HFFc6 (cell line): ENCODE measurements at regions not wholly inside any gene's neighbourhood (a gene's known extent, or its start where the extent isn't known, plus 50 kb on each side); places are given as distances from the start of the nearest gene placed in this dataset.
A peak's percentile ranks its signal among the peaks of the same experiment; 100 is the strongest.

Source experiments
- DNase-seq: peaks from one replicate; pipeline ENCODE4 v3.0.0-alpha.2; 2018
- H3K27ac Mint-ChIP-seq: 2 replicates; pipeline ENCODE4 v1.8.0; 2020; ENCODE audit warnings: mild to moderate bottlenecking, mixed read lengths
- H3K27me3 Mint-ChIP-seq: 2 replicates; pipeline ENCODE4 v1.8.0; 2021; ENCODE audit warnings: mild to moderate bottlenecking, moderate library complexity, mixed read lengths; ENCODE audit not compliant: insufficient read depth
- H3K36me3 Mint-ChIP-seq: 2 replicates; pipeline ENCODE4 v1.8.0; 2021; ENCODE audit warnings: low read depth, mixed read lengths
- H3K4me1 Mint-ChIP-seq: 2 replicates; pipeline ENCODE4 v1.8.0; 2020; ENCODE audit warnings: low read depth, mixed read lengths
- H3K4me3 Mint-ChIP-seq: 2 replicates; pipeline ENCODE4 v1.8.0; 2020; ENCODE audit warnings: mild to moderate bottlenecking, moderate library complexity, mixed read lengths
- H3K9me3 Mint-ChIP-seq: 2 replicates; pipeline ENCODE4 v1.8.0; 2020; ENCODE audit warnings: mild to moderate bottlenecking, mixed read lengths
- CTCF ChIP-seq: fragments of 200-600 bp; sonication (generic); IDR thresholded peaks from 2 replicates; pipeline ENCODE4 v1.5.0; 2021; ENCODE audit warnings: antibody characterized with exemption, mild to moderate bottlenecking

DNA sequence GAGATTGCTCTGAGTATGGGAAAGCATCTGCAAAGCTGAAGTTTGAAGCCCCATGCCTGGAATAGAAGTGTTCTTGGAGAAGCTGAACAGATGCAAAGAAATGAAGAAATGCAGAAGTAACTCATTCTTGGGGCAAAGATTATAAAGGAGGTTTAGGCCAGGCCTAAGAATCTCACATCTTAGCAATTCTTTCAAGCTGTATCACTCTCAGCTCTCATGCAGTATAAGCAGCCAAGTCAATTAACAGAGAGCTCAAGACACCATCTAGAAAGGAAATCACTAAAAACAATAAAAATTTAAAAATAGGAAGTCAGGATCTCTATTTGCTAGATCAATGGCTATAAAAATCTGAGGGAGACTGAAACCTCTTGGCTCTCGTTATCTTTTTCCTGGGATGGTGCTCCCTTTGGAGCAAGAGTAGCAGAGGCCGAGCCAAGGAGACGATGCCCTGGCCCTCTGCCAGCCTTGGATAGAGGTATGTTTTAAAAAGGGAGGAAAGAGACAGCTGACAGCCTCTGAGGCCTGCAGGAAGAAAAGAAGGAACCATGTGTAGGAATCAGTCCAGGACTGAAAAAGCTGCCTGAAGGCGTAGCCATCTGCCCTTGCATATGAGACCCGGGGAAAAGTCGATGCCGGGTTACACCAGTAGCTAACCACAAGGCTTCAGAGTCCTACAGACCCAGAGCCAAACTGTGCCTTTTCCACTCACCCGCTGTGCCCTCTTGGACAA lies 229.8 kb downstream of the BLID start:
- H3K9me3 Mint-ChIP-seq, result no peaks in the 10 kb centered on the region
- H3K4me1 Mint-ChIP-seq, result peaks cover 50% of the 10 kb centered on the region
- TF ChIP-seq CTCF, result no peak
- DNase-seq, result no peak
- H3K4me3 Mint-ChIP-seq, result no peak overlapping the region
- peak overlapping the region; percentile 16; the same call in 1 of the 2 replicates for H3K27ac Mint-ChIP-seq
- H3K36me3 Mint-ChIP-seq, result peaks cover 5% of the 10 kb centered on the region; the same call in 1 of the 2 replicates
- no peaks in the 10 kb centered on the region; the same call in 1 of the 2 replicates for H3K27me3 Mint-ChIP-seq

GRCh38 chr11:121884626-121885025 lies 231.4 kb downstream of the BLID start:
- TF ChIP-seq CTCF, result no peak
- H3K4me1 Mint-ChIP-seq, result peaks cover 38% of the 10 kb centered on the region
- H3K4me3 Mint-ChIP-seq, result no peak overlapping the region
- no peak for DNase-seq
- no peak overlapping the region for H3K27ac Mint-ChIP-seq
- H3K27me3 Mint-ChIP-seq, result no peaks in the 10 kb centered on the region
- H3K9me3 Mint-ChIP-seq, result no peaks in the 10 kb centered on the region
- H3K36me3 Mint-ChIP-seq, result peaks cover under 1% of the 10 kb centered on the region; the same call in 1 of the 2 replicates

- no peak for TF ChIP-seq CTCF
- H3K27ac Mint-ChIP-seq, result no peak overlapping the region
- DNase-seq, result peak; percentile 90
- no peaks in the 10 kb centered on the region for H3K27me3 Mint-ChIP-seq
- H3K4me3 Mint-ChIP-seq, result no peak overlapping the region
- no peaks in the 10 kb centered on the region for H3K36me3 Mint-ChIP-seq
- peaks cover 31% of the 10 kb centered on the region for H3K4me1 Mint-ChIP-seq
- H3K9me3 Mint-ChIP-seq, result no peaks in the 10 kb centered on the region
Observed at GRCh38 chr11:121881806-121882205, 234.2 kb downstream of the BLID start.

DNA sequence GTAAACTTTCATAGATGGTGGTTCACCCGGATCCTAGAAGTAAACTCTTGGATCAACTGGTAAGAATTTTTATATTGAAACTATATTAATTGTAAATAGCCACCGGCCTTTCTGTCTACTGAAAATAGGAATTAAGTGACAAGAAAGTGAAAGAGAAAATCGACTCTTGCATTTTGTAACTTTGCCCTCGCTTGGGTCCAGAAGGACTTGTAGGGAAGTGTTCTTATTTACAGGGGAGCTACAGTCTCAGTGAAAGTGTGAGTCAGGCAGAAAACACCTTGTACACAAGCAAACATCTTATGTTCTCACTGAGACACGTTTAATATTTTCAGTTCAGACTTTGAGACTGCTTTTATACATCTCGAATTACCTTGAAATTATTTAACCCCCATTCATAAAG lies 238.9 kb downstream of the BLID start:
- H3K27ac Mint-ChIP-seq, result no peak overlapping the region
- DNase-seq, result no peak
- no peak for TF ChIP-seq CTCF
- H3K27me3 Mint-ChIP-seq, result no peaks in the 10 kb centered on the region
- no peak overlapping the region for H3K4me3 Mint-ChIP-seq
- H3K36me3 Mint-ChIP-seq, result no peaks in the 10 kb centered on the region
- H3K4me1 Mint-ChIP-seq, result peaks cover 14% of the 10 kb centered on the region
- no peaks in the 10 kb centered on the region for H3K9me3 Mint-ChIP-seq

- no peaks in the 10 kb centered on the region for H3K9me3 Mint-ChIP-seq
- H3K27ac Mint-ChIP-seq, result no peak overlapping the region
- no peak for TF ChIP-seq CTCF
- no peaks in the 10 kb centered on the region for H3K27me3 Mint-ChIP-seq
- peaks cover 12% of the 10 kb centered on the region for H3K4me1 Mint-ChIP-seq
- H3K36me3 Mint-ChIP-seq, result no peaks in the 10 kb centered on the region
- no peak overlapping the region for H3K4me3 Mint-ChIP-seq
- no peak for DNase-seq
Observed at GRCh38 chr11:121873766-121874165, 242.2 kb downstream of the BLID start.
